ENCODE measurements at regions not wholly inside any gene's neighbourhood (a gene's known extent, or its start where the extent isn't known, plus 50 kb on each side); places are given as distances from the start of the nearest gene placed in this dataset.

DNA sequence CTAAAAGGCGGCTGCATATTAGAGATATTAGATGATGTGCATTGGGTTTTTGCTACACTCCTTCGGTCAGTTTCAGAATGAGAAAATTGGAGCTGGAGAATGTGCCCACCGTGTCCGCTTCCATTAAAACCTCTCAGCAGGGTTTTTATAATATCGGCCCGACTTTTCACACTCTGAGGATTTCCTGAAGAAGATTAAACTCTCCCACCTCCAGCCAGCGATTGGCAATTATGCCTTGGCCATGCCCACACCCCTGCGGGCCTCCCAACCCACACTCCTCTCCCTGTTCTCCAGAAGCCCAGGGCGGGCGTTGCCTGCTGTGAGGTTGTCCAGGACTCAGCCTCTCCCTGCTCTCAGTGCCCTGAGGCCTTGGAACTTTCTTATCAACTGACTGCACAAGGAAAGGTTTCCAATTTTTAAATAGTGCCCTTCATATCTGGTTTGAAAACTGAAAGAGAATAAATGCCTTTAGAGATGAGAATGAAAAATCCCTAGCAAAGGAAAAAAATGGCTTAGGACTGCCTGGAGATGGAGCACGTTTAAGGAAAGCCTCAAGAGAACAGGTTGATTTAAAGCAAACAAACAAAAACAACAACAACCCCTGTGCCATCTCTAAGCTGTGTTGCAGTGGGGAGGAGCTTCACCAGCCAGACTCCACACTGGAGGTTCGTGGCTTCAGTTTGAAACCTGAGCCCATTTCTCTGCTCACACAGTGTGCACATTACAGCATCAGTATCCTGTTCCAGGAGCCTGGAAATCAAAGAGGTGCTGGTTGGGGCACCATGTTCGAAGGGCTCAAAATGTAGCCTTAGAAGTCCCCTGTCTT is 292.9 kb downstream of the NSG2 start:
- POLR2A ChIA-PET = no interaction called here

DNA sequence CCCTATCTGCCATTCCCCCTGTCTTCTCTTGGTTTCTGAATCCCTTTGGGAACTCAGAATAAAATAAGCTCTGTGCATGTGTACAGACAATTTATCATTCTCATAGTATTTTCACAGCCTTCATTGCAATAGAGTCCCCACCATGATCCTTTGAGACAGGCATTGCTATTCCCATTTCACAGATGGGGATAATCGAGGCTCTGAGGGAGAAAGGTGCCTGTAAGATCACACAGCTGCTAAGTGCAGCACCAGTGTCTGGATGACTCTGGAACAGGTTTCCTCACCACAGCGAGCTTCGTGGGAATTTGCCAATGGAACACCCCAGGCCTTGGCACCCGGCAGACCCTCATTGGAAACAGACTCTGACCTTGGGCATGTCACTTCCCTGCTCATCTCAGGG is 293.6 kb downstream of the NSG2 start:
- Mint-ChIP-seq H3K4me1 (no peaks in the 10 kb centered on the region), H3K27me3 (peaks cover 10% of the 10 kb centered on the region), H3K4me3 (no peak overlapping the region), H3K9me3 (no peaks in the 10 kb centered on the region), H3K36me3 (no peaks in the 10 kb centered on the region), H3K27ac (no peak overlapping the region)
- ATAC-seq (ENCODE audit: low read depth) = no peak
- no peak for DNase-seq
- POLR2A ChIA-PET = no interaction called here

More for the DNA sequence above, 292.9 kb downstream of the NSG2 start:
- no peaks in the 10 kb centered on the region for H3K9me3 Mint-ChIP-seq
- ATAC-seq (ENCODE audit: low read depth) = no peak
- H3K27ac Mint-ChIP-seq = no peak overlapping the region
- H3K4me3 Mint-ChIP-seq = no peak overlapping the region
- no peaks in the 10 kb centered on the region for H3K36me3 Mint-ChIP-seq
- H3K27me3 Mint-ChIP-seq = peaks cover 10% of the 10 kb centered on the region
- no peaks in the 10 kb centered on the region for H3K4me1 Mint-ChIP-seq
- DNase-seq = no peak

DNA sequence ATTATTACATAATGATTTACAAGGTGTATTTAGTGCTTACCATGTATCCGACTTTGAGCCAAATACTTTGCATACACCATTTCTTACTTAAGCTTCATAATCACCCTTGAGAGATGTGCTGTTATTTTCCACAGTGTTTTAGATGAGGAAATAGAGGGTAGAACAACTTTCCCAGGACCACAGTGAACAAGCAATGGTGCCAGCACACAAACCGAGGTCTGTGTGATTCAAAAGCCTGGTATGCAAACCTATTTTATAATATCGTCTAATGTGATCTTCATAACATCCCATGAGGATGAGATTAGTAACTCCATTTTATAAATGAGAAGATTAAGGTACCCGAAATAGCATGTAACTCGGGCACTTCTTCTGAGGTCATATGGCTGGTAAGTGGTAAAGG is 294.7 kb downstream of the NSG2 start:
- DNase-seq (no peak), ATAC-seq (ENCODE audit: low read depth) (no peak)
- H3K4me1 Mint-ChIP-seq = no peaks in the 10 kb centered on the region
- POLR2A ChIA-PET = no interaction called here
- H3K27me3 Mint-ChIP-seq = peaks cover 10% of the 10 kb centered on the region
- no peaks in the 10 kb centered on the region for H3K9me3 Mint-ChIP-seq
- H3K4me3 Mint-ChIP-seq = no peak overlapping the region
- H3K27ac Mint-ChIP-seq = no peak overlapping the region
- no peaks in the 10 kb centered on the region for H3K36me3 Mint-ChIP-seq

- H3K27me3 Mint-ChIP-seq = peaks cover 10% of the 10 kb centered on the region
- no peak overlapping the region for H3K4me3 Mint-ChIP-seq
- no peaks in the 10 kb centered on the region for H3K36me3 Mint-ChIP-seq
- H3K9me3 Mint-ChIP-seq = peaks cover 2% of the 10 kb centered on the region
- DNase-seq = no peak
- ATAC-seq (ENCODE audit: low read depth) = no peak
- H3K4me1 Mint-ChIP-seq = no peaks in the 10 kb centered on the region
- no peak overlapping the region for H3K27ac Mint-ChIP-seq
- POLR2A ChIA-PET = no interaction called here
These were observed 297.2 kb downstream of the NSG2 start for GRCh38 chr5:174342696-174343095.

- DNase-seq = no peak
- Mint-ChIP-seq H3K4me1 (no peaks in the 10 kb centered on the region), H3K27me3 (peaks cover 3% of the 10 kb centered on the region), H3K4me3 (no peak overlapping the region), H3K9me3 (peaks cover 2% of the 10 kb centered on the region), H3K27ac (no peak overlapping the region), H3K36me3 (no peaks in the 10 kb centered on the region)
- POLR2A ChIA-PET = no interaction called here
- ATAC-seq (ENCODE audit: low read depth) = no peak
These were observed 298.3 kb downstream of the NSG2 start for GRCh38 chr5:174343826-174344225.

- no peak for DNase-seq
- POLR2A ChIA-PET = no interaction called here
- peaks cover 2% of the 10 kb centered on the region for H3K9me3 Mint-ChIP-seq
- no peaks in the 10 kb centered on the region for H3K27me3 Mint-ChIP-seq
- H3K4me1 Mint-ChIP-seq = no peaks in the 10 kb centered on the region
- no peak for ATAC-seq (ENCODE audit: low read depth)
- no peak overlapping the region for H3K27ac Mint-ChIP-seq
- no peaks in the 10 kb centered on the region for H3K36me3 Mint-ChIP-seq
- no peak overlapping the region for H3K4me3 Mint-ChIP-seq
These were observed 298.8 kb downstream of the NSG2 start for GRCh38 chr5:174344335-174344734.

DNA sequence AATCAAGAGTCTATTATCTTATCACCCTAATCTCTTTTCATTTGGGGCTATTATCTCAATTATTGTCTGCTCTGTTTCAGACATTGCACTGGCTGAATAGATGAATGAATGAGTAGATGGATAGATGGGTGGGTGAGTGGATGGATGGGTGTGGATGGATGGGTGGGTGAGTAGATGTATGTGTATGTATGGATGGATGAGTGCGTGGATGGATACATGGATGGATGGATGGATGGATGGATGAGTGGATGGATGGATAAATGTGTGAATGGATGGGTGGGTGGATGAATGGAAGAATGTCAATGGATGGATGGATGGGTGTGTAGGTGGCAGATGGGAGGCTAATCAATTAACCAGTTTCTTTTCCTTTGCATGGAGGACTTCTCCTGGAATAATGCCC is 301.7 kb downstream of the NSG2 start:
- peaks cover 2% of the 10 kb centered on the region for H3K9me3 Mint-ChIP-seq
- H3K4me3 Mint-ChIP-seq = no peak overlapping the region
- H3K27ac Mint-ChIP-seq = no peak overlapping the region
- no peaks in the 10 kb centered on the region for H3K4me1 Mint-ChIP-seq
- POLR2A ChIA-PET = no interaction called here
- ATAC-seq (ENCODE audit: low read depth) (no peak), DNase-seq (no peak)
- H3K27me3 Mint-ChIP-seq = no peaks in the 10 kb centered on the region
- no peaks in the 10 kb centered on the region for H3K36me3 Mint-ChIP-seq

- POLR2A ChIA-PET = no interaction called here
- H3K27ac Mint-ChIP-seq = no peak overlapping the region
- H3K36me3 Mint-ChIP-seq = no peaks in the 10 kb centered on the region
These were observed 302.9 kb downstream of the NSG2 start for GRCh38 chr5:174348311-174348981.

DNA sequence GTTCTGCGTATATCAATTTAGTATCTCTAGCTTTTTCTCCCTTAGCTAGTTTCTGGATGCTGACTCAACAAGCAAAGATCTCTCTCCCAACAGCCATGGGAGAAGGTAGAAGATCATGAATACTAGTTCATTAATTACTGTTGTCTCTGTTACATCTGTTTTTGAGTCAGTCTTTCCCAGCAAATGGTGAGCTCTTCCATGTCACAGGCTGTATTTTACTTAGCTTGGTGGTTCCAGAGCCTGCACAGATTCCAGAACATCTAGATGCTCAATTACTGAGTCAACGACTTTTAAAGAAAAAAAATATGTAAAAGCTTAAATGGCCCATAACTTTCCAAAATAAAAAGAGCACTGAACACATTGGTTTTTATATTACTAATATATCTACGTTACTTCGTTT is 307.2 kb downstream of the NSG2 start:
- POLR2A ChIA-PET = no interaction called here
- no peaks in the 10 kb centered on the region for H3K36me3 Mint-ChIP-seq
- no peak overlapping the region for H3K4me3 Mint-ChIP-seq
- ATAC-seq (ENCODE audit: low read depth) (no peak), DNase-seq (no peak)
- H3K9me3 Mint-ChIP-seq = no peaks in the 10 kb centered on the region
- no peaks in the 10 kb centered on the region for H3K4me1 Mint-ChIP-seq
- no peak overlapping the region for H3K27ac Mint-ChIP-seq
- no peaks in the 10 kb centered on the region for H3K27me3 Mint-ChIP-seq

More at GRCh38 chr5:174348311-174348981, 302.9 kb downstream of the NSG2 start:
- H3K9me3 Mint-ChIP-seq = peaks cover 2% of the 10 kb centered on the region
- no peak for ATAC-seq (ENCODE audit: low read depth)
- no peak for DNase-seq
- no peaks in the 10 kb centered on the region for H3K4me1 Mint-ChIP-seq
- H3K4me3 Mint-ChIP-seq = no peak overlapping the region
- H3K27me3 Mint-ChIP-seq = no peaks in the 10 kb centered on the region

- Mint-ChIP-seq H3K36me3 (no peaks in the 10 kb centered on the region), H3K27me3 (no peaks in the 10 kb centered on the region), H3K4me3 (no peak overlapping the region), H3K4me1 (no peaks in the 10 kb centered on the region), H3K9me3 (no peaks in the 10 kb centered on the region), H3K27ac (no peak overlapping the region)
- POLR2A ChIA-PET = no interaction called here
- DNase-seq = no peak
- ATAC-seq (ENCODE audit: low read depth) = no peak
These were observed 309.1 kb downstream of the NSG2 start for GRCh38 chr5:174354571-174354970.

- no peaks in the 10 kb centered on the region for H3K4me1 Mint-ChIP-seq
- no peaks in the 10 kb centered on the region for H3K9me3 Mint-ChIP-seq
- H3K27ac Mint-ChIP-seq = no peak overlapping the region
- H3K36me3 Mint-ChIP-seq = no peaks in the 10 kb centered on the region
- POLR2A ChIA-PET = no interaction called here
- H3K27me3 Mint-ChIP-seq = no peaks in the 10 kb centered on the region
- ATAC-seq (ENCODE audit: low read depth) = no peak
- DNase-seq = no peak
- no peak overlapping the region for H3K4me3 Mint-ChIP-seq
These were observed 309.7 kb downstream of the NSG2 start for GRCh38 chr5:174355208-174355612.

- Mint-ChIP-seq H3K27ac (no peak overlapping the region), H3K4me3 (no peak overlapping the region), H3K4me1 (no peaks in the 10 kb centered on the region), H3K36me3 (no peaks in the 10 kb centered on the region), H3K9me3 (no peaks in the 10 kb centered on the region), H3K27me3 (no peaks in the 10 kb centered on the region)
- DNase-seq (no peak), ATAC-seq (ENCODE audit: low read depth) (no peak)
- POLR2A ChIA-PET = no interaction called here
These were observed 310.5 kb downstream of the NSG2 start for GRCh38 chr5:174355995-174356394.

- Mint-ChIP-seq H3K4me1 (no peaks in the 10 kb centered on the region), H3K27me3 (no peaks in the 10 kb centered on the region), H3K36me3 (no peaks in the 10 kb centered on the region), H3K9me3 (peaks cover under 1% of the 10 kb centered on the region), H3K27ac (no peak overlapping the region), H3K4me3 (no peak overlapping the region)
- ATAC-seq (ENCODE audit: low read depth) (no peak), DNase-seq (no peak)
- POLR2A ChIA-PET = no interaction called here
These were observed 311.0 kb downstream of the NSG2 start for GRCh38 chr5:174356536-174356935.

- no peaks in the 10 kb centered on the region for H3K27me3 Mint-ChIP-seq
- H3K36me3 Mint-ChIP-seq = no peaks in the 10 kb centered on the region
- H3K4me3 Mint-ChIP-seq = no peak overlapping the region
- ATAC-seq (ENCODE audit: low read depth) (no peak), DNase-seq (no peak)
- H3K9me3 Mint-ChIP-seq = peaks cover 8% of the 10 kb centered on the region
- H3K4me1 Mint-ChIP-seq = no peaks in the 10 kb centered on the region
- POLR2A ChIA-PET = no interaction called here
- no peak overlapping the region for H3K27ac Mint-ChIP-seq
These were observed 312.8 kb downstream of the NSG2 start for GRCh38 chr5:174358276-174358675.

Measured in activated naive CD8-positive, alpha-beta T cell treated with anti-CD3 and anti-CD28 coated beads, Interleukin-2, amount 10 ng/mL, durations not matched to agents 7 days and 5 days (primary cell).